Neutrophil (primary cell): ENCODE measurements at regions not wholly inside any gene's neighbourhood (a gene's known extent, or its start where the extent isn't known, plus 50 kb on each side); places are given as distances from the start of the nearest gene placed in this dataset.
"Not testable (repeated sequence)": the region's sequence is repeated elsewhere in the genome, so short reads cannot be mapped to it uniquely, and the experiment has no call there.

Experiments
- H3K27ac ChIP-seq: fragments of 200-600 bp; sonication (generic); 2 replicates; pipeline ENCODE4 v1.5.1; 2016; ENCODE audit warnings: mild to moderate bottlenecking, moderate library complexity
- H3K27me3 ChIP-seq: fragments of 200-600 bp; sonication (generic); 2 replicates; pipeline ENCODE4 v1.6.0; 2016; ENCODE audit warnings: mild to moderate bottlenecking
- H3K36me3 ChIP-seq: fragments of 200-600 bp; sonication (generic); 2 replicates; pipeline ENCODE4 v1.5.1; 2017
- H3K4me1 ChIP-seq, 2 experiments: fragments of 200-600 bp in 1 of 2; sonication (generic) in 1 of 2; 1 replicate in 1 of 2; 2 replicates in 1 of 2; pipeline versions ENCODE4 v1.5.1 to v1.6.1; 2013 to 2016; ENCODE audit warnings: low read depth in 1 of 2, low read length in 1 of 2, mild to moderate bottlenecking in 1 of 2, moderate library complexity in 1 of 2; ENCODE audit not compliant: control insufficient read depth in 1 of 2, insufficient read depth in 1 of 2
- H3K4me3 ChIP-seq, 2 experiments: fragments of 200-600 bp in 1 of 2; sonication (generic) in 1 of 2; 1 replicate in 1 of 2; 2 replicates in 1 of 2; pipeline ENCODE4 v1.5.1; 2013 to 2016; ENCODE audit warnings: low read depth in 1 of 2, low read length in 1 of 2, mild to moderate bottlenecking in 1 of 2, moderate library complexity in 1 of 2
- H3K9me3 ChIP-seq: fragments of 200-600 bp; sonication (generic); 2 replicates; pipeline ENCODE4 v1.5.1; 2016
- TF ChIP-seq, protein P1 (sequence below): fragments of 200-600 bp; sonication (generic); IDR thresholded peaks from 2 replicates; pipeline ENCODE4 v1.5.1; 2016; ENCODE audit warnings: antibody characterized with exemption

- no peaks in the 10 kb centered on the region for H3K9me3 ChIP-seq
- H3K4me3 ChIP-seq = no peak overlapping the region
- peaks cover 19% of the 10 kb centered on the region for H3K27me3 ChIP-seq
- no peak overlapping the region for H3K27ac ChIP-seq
- TF ChIP-seq, protein P1, sequence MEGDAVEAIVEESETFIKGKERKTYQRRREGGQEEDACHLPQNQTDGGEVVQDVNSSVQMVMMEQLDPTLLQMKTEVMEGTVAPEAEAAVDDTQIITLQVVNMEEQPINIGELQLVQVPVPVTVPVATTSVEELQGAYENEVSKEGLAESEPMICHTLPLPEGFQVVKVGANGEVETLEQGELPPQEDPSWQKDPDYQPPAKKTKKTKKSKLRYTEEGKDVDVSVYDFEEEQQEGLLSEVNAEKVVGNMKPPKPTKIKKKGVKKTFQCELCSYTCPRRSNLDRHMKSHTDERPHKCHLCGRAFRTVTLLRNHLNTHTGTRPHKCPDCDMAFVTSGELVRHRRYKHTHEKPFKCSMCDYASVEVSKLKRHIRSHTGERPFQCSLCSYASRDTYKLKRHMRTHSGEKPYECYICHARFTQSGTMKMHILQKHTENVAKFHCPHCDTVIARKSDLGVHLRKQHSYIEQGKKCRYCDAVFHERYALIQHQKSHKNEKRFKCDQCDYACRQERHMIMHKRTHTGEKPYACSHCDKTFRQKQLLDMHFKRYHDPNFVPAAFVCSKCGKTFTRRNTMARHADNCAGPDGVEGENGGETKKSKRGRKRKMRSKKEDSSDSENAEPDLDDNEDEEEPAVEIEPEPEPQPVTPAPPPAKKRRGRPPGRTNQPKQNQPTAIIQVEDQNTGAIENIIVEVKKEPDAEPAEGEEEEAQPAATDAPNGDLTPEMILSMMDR = no peak
- no peaks in the 10 kb centered on the region for H3K36me3 ChIP-seq
- no peaks in the 10 kb centered on the region for H3K4me1 ChIP-seq
These were observed 263.5 kb downstream of the SETD4 start for GRCh38 chr21:35796844-35797243.

DNA sequence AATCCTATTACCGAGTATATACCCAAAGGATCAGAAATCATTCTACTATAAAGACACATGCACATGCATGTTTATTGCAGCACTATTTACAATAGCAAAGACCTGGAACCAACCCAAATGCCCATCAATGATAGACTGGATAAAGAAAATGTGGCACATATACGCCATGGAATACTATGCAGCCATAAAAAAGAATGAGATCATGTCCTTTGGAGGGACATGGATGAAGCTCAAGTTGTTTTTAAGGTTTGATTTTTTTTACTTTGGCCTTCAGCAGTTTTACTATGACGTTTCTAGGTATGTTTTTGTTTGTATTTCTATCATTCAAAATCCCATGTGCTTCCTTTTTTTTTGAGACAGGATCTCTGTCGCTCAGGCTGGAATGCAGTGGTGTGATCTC lies 265.8 kb downstream of the SETD4 start:
- not testable (repeated sequence) for H3K27ac ChIP-seq, H3K36me3 ChIP-seq, H3K4me3 ChIP-seq, H3K9me3 ChIP-seq, H3K4me1 ChIP-seq
- H3K27me3 ChIP-seq = peaks cover 19% of the 10 kb centered on the region

GRCh38 chr21:35792569-35793305 lies 267.6 kb downstream of the SETD4 start:
- TF ChIP-seq, protein P1 = no peak
- Histone ChIP-seq H3K36me3 (no peaks in the 10 kb centered on the region), H3K4me1 (no peaks in the 10 kb centered on the region), H3K27ac (no peak overlapping the region), H3K4me3 (no peak overlapping the region), H3K9me3 (no peaks in the 10 kb centered on the region), H3K27me3 (peaks cover 19% of the 10 kb centered on the region)

DNA sequence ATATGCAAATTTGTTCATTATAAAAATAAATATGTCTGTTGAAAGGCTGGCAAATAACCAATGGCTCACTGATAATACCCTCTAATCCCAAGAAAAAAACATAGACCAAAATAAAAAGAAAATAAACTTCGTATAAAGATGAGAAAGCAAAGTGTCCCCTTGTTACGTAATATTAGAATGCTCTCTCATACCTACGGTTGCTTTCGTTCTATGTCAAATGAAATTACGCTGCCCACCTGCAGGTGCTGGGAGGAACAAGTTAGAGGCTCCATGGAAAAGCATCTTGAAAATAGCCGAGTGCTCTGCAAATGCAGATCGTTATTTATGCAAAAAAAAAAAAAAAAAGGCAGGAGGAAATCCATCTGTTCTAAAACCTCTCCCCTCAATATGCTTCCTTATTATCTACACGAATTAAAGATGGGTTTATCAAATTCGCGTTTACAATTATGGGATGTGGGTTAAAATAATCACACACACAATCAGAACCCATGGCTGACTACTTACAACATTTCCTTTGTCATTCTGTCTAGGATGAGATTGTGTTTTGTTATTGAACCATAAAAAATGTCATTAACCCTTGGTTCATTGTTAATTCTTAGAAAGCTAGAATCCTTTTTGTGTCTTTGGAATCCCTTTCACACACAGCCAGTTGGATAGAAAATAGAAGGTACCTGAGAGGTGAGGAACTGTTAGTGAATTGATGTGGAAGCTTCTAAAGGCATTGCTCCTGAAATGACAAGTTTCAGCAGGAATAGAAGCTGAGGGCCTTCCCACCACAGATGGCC lies 268.6 kb downstream of the SETD4 start:
- no peaks in the 10 kb centered on the region for H3K4me1 ChIP-seq
- TF ChIP-seq, protein P1 = no peak
- H3K4me3 ChIP-seq = no peak overlapping the region
- H3K27me3 ChIP-seq = peaks cover 10% of the 10 kb centered on the region
- H3K9me3 ChIP-seq = no peaks in the 10 kb centered on the region
- no peaks in the 10 kb centered on the region for H3K36me3 ChIP-seq
- H3K27ac ChIP-seq = no peak overlapping the region

DNA sequence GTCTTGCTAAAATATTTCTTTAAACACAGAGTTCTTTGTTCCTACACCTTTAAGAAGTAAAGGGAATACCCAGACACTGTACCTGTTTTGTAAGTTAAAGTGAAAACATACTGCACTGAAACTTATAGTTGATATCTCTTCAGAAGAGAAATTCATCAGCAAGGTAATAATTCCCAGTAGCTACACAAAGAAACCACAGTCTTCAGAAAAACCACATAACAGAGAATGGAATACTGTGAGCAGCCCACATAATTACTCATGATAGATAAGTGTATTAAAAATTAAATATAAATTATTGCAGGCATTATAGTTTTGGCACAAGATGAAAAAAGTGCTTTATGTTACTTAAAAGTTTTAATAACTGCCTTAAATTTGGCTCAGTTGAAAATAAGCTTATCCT lies 276.6 kb downstream of the SETD4 start:
- Histone ChIP-seq H3K4me1 (no peaks in the 10 kb centered on the region), H3K36me3 (no peaks in the 10 kb centered on the region), H3K4me3 (no peak overlapping the region), H3K27ac (no peak overlapping the region), H3K27me3 (no peaks in the 10 kb centered on the region), H3K9me3 (no peaks in the 10 kb centered on the region)
- TF ChIP-seq, protein P1 = no peak

DNA sequence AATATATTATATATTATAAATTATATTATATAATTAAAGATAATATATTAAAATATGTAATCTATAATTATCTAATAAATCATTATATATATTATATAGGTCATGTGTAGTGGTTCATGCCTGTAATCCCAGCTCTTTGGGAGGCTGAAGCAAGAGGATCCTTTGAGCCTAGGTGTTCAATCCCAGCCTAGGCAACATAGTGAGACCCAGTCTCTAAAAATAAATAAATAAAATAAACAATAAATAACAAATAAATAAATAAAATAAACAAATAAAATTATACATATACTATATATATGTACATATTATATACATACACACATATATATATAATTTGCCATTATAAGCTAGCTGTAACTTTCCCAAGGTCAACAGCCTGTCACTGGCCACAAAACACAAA lies 277.7 kb downstream of the SETD4 start:
- H3K36me3 ChIP-seq = no peaks in the 10 kb centered on the region
- H3K27me3 ChIP-seq = no peaks in the 10 kb centered on the region
- H3K4me3 ChIP-seq = no peak overlapping the region
- H3K9me3 ChIP-seq = no peaks in the 10 kb centered on the region
- TF ChIP-seq, protein P1 = no peak
- no peak overlapping the region for H3K27ac ChIP-seq
- no peaks in the 10 kb centered on the region for H3K4me1 ChIP-seq
